Activated CD4-positive, alpha-beta T cell treated with anti-CD3 and anti-CD28 coated beads for 36 hours (primary cell): ENCODE measurements at regions not wholly inside any gene's neighbourhood (a gene's known extent, or its start where the extent isn't known, plus 50 kb on each side); places are given as distances from the start of the nearest gene placed in this dataset.

Source experiments
- ATAC-seq: fragments of 200-7000 bp; cut with Tn5 transposase; one replicate; pipeline ENCODE4 v1.10.0; 2021; ENCODE audit warnings: mild to moderate bottlenecking, moderate library complexity
- CTCF ChIA-PET: fragments of 350-600 bp; sonication (Branson Sonifier 250); formaldehyde crosslinking; loops from one replicate; lab custom pipeline; 2021; ENCODE audit warnings: antibody characterized with exemption; lab: Charles Lee
- POLR2A ChIA-PET: fragments of 350-600 bp; sonication (Branson Sonifier 250); formaldehyde crosslinking; loops from one replicate; lab custom pipeline; 2021; ENCODE audit warnings: antibody characterized with exemption, inconsistent platforms; lab: Charles Lee
- DNase-seq: peaks from one replicate; pipeline ENCODE4 v3.0.0-alpha.2; 2020
- H3K27ac Mint-ChIP-seq: one replicate; pipeline ENCODE4 v1.8.0; 2021; ENCODE audit warnings: mixed read lengths
- H3K27me3 Mint-ChIP-seq: one replicate; pipeline ENCODE4 v1.8.0; 2021; ENCODE audit warnings: mixed read lengths
- H3K36me3 Mint-ChIP-seq: one replicate; pipeline ENCODE4 v1.8.0; 2021; ENCODE audit warnings: low read depth, mixed read lengths
- H3K4me1 Mint-ChIP-seq: one replicate; pipeline ENCODE4 v1.8.0; 2021; ENCODE audit warnings: mixed read lengths
- H3K4me3 Mint-ChIP-seq: one replicate; pipeline ENCODE4 v1.8.0; 2021; ENCODE audit warnings: mild to moderate bottlenecking, moderate library complexity, mixed read lengths
- H3K9me3 Mint-ChIP-seq: one replicate; pipeline ENCODE4 v1.8.0; 2021; ENCODE audit warnings: low read depth, mixed read lengths
- intact Hi-C, 2 experiments: fragments of 100-400 bp; cut with DNase I in 1 of 2; cut with micrococcal nuclease in 1 of 2; formaldehyde crosslinking; loops; one replicate each; pipeline versions ENCODE4 v1.14.2 to v1.15.1; 2022 to 2024; cut with DNase I, micrococcal nuclease

GRCh38 chr11:23497040-23497439 is 636.8 kb upstream of the CCDC179 start:
- no peaks in the 10 kb centered on the region for H3K27me3 Mint-ChIP-seq
- ChIA-PET CTCF (no interaction called here), POLR2A (no interaction called here)
- no peak for ATAC-seq
- H3K4me1 Mint-ChIP-seq: no peaks in the 10 kb centered on the region
- no peaks in the 10 kb centered on the region for H3K36me3 Mint-ChIP-seq
- intact Hi-C loops: no loop called here
- H3K9me3 Mint-ChIP-seq: no peaks in the 10 kb centered on the region
- no peak overlapping the region for H3K27ac Mint-ChIP-seq
- DNase-seq: no peak
- no peak overlapping the region for H3K4me3 Mint-ChIP-seq

- Mint-ChIP-seq H3K27ac (no peak overlapping the region), H3K36me3 (no peaks in the 10 kb centered on the region), H3K27me3 (no peaks in the 10 kb centered on the region), H3K4me1 (no peaks in the 10 kb centered on the region), H3K4me3 (no peak overlapping the region), H3K9me3 (peaks cover 4% of the 10 kb centered on the region)
- ATAC-seq (no peak), DNase-seq (no peak)
- intact Hi-C loops: no loop called here
- POLR2A ChIA-PET: no interaction called here
- CTCF ChIA-PET: no interaction called here
Observed at GRCh38 chr11:23502389-23502788, 642.1 kb upstream of the CCDC179 start.

- ATAC-seq (no peak), DNase-seq (no peak)
- Mint-ChIP-seq H3K36me3 (no peaks in the 10 kb centered on the region), H3K27me3 (no peaks in the 10 kb centered on the region), H3K9me3 (peaks cover 4% of the 10 kb centered on the region), H3K4me3 (no peak overlapping the region), H3K27ac (no peak overlapping the region), H3K4me1 (no peaks in the 10 kb centered on the region)
- intact Hi-C loops: no loop called here
- CTCF ChIA-PET: no interaction called here
- POLR2A ChIA-PET: no interaction called here
Observed at GRCh38 chr11:23502826-23503225, 642.6 kb upstream of the CCDC179 start.

- POLR2A ChIA-PET: no interaction called here
- ATAC-seq (peak; percentile 74), DNase-seq (no peak)
- CTCF ChIA-PET: no interaction called here
- Mint-ChIP-seq H3K4me3 (no peak overlapping the region), H3K27me3 (no peaks in the 10 kb centered on the region), H3K27ac (no peak overlapping the region), H3K9me3 (peaks cover 11% of the 10 kb centered on the region), H3K36me3 (no peaks in the 10 kb centered on the region), H3K4me1 (no peaks in the 10 kb centered on the region)
- intact Hi-C loops: no loop called here
Observed at GRCh38 chr11:23509023-23509422, 648.7 kb upstream of the CCDC179 start.

GRCh38 chr11:23509821-23510220 is 649.5 kb upstream of the CCDC179 start:
- Mint-ChIP-seq H3K27me3 (no peaks in the 10 kb centered on the region), H3K4me3 (no peak overlapping the region), H3K36me3 (no peaks in the 10 kb centered on the region)

GRCh38 chr11:23519194-23519593 is 658.9 kb upstream of the CCDC179 start:
- no peaks in the 10 kb centered on the region for H3K27me3 Mint-ChIP-seq
- H3K36me3 Mint-ChIP-seq: no peaks in the 10 kb centered on the region
- H3K4me1 Mint-ChIP-seq: no peaks in the 10 kb centered on the region
- H3K4me3 Mint-ChIP-seq: no peak overlapping the region
- intact Hi-C loops: no loop called here
- no peak overlapping the region for H3K27ac Mint-ChIP-seq
- ChIA-PET CTCF (no interaction called here), POLR2A (no interaction called here)
- no peak for DNase-seq
- ATAC-seq: no peak
- H3K9me3 Mint-ChIP-seq: peaks cover 7% of the 10 kb centered on the region

More at GRCh38 chr11:23509821-23510220, 649.5 kb upstream of the CCDC179 start:
- Mint-ChIP-seq H3K27ac (no peak overlapping the region), H3K9me3 (peaks cover 13% of the 10 kb centered on the region), H3K4me1 (no peaks in the 10 kb centered on the region)
- POLR2A ChIA-PET: no interaction called here
- intact Hi-C loops: no loop called here
- ATAC-seq (no peak), DNase-seq (no peak)
- CTCF ChIA-PET: no interaction called here

GRCh38 chr11:23520226-23520960 is 660.1 kb upstream of the CCDC179 start:
- intact Hi-C loops: no loop called here
- H3K27ac Mint-ChIP-seq: no peak overlapping the region
- no peak for ATAC-seq
- no peaks in the 10 kb centered on the region for H3K4me1 Mint-ChIP-seq
- H3K36me3 Mint-ChIP-seq: no peaks in the 10 kb centered on the region
- no peak overlapping the region for H3K4me3 Mint-ChIP-seq
- H3K9me3 Mint-ChIP-seq: peaks cover 5% of the 10 kb centered on the region
- DNase-seq: no peak
- ChIA-PET POLR2A (no interaction called here), CTCF (no interaction called here)
- no peaks in the 10 kb centered on the region for H3K27me3 Mint-ChIP-seq

GRCh38 chr11:23536907-23537306 is 676.6 kb upstream of the CCDC179 start:
- Mint-ChIP-seq H3K27me3 (no peaks in the 10 kb centered on the region), H3K4me1 (no peaks in the 10 kb centered on the region), H3K27ac (no peak overlapping the region), H3K9me3 (no peaks in the 10 kb centered on the region), H3K4me3 (no peak overlapping the region), H3K36me3 (no peaks in the 10 kb centered on the region)
- ChIA-PET POLR2A (no interaction called here), CTCF (no interaction called here)
- intact Hi-C loops: no loop called here
- DNase-seq (no peak), ATAC-seq (no peak)

GRCh38 chr11:23539556-23539955 is 679.3 kb upstream of the CCDC179 start:
- ChIA-PET CTCF (interaction anchor here (0.7 to 1.8 kb wide), 5 partner anchors 10 to 429 kb away, joined by 3 to 5 read pairs (median 3); no protein-coding TSS in a partner anchor), POLR2A (no interaction called here)
- no peaks in the 10 kb centered on the region for H3K27me3 Mint-ChIP-seq
- H3K9me3 Mint-ChIP-seq: no peaks in the 10 kb centered on the region
- ATAC-seq (no peak), DNase-seq (no peak)
- no peak overlapping the region for H3K27ac Mint-ChIP-seq
- H3K4me1 Mint-ChIP-seq: no peaks in the 10 kb centered on the region
- no peak overlapping the region for H3K4me3 Mint-ChIP-seq
- intact Hi-C loops: no loop called here
- H3K36me3 Mint-ChIP-seq: no peaks in the 10 kb centered on the region

- POLR2A ChIA-PET: no interaction called here
- intact Hi-C loops: no loop called here
- Mint-ChIP-seq H3K4me3 (no peak overlapping the region), H3K27me3 (no peaks in the 10 kb centered on the region), H3K9me3 (no peaks in the 10 kb centered on the region), H3K4me1 (no peaks in the 10 kb centered on the region), H3K36me3 (no peaks in the 10 kb centered on the region), H3K27ac (no peak overlapping the region)
- ATAC-seq: no peak
- DNase-seq: peak; percentile 6
- CTCF ChIA-PET: interaction anchor here (0.5 to 1.8 kb wide), 5 partner anchors 11 to 430 kb away, joined by 3 to 5 read pairs (median 3); no protein-coding TSS in a partner anchor
Observed at GRCh38 chr11:23540101-23540561, 679.9 kb upstream of the CCDC179 start.

GRCh38 chr11:23542189-23542588 is 681.9 kb upstream of the CCDC179 start:
- ChIA-PET CTCF (no interaction called here), POLR2A (no interaction called here)
- ATAC-seq (no peak), DNase-seq (no peak)
- Mint-ChIP-seq H3K4me1 (no peaks in the 10 kb centered on the region), H3K27me3 (no peaks in the 10 kb centered on the region), H3K9me3 (no peaks in the 10 kb centered on the region), H3K36me3 (no peaks in the 10 kb centered on the region), H3K27ac (no peak overlapping the region), H3K4me3 (no peak overlapping the region)
- intact Hi-C loops: no loop called here

- DNase-seq (no peak), ATAC-seq (no peak)
- intact Hi-C loops: no loop called here
- CTCF ChIA-PET: no interaction called here
- Mint-ChIP-seq H3K27ac (no peak overlapping the region), H3K9me3 (no peaks in the 10 kb centered on the region), H3K4me1 (no peaks in the 10 kb centered on the region), H3K36me3 (no peaks in the 10 kb centered on the region), H3K4me3 (no peak overlapping the region), H3K27me3 (no peaks in the 10 kb centered on the region)
- POLR2A ChIA-PET: no interaction called here
Observed at GRCh38 chr11:23542816-23543215, 682.5 kb upstream of the CCDC179 start.
